HUES48 (cell line): ENCODE measurements at regions not wholly inside any gene's neighbourhood (a gene's known extent, or its start where the extent isn't known, plus 50 kb on each side); places are given as distances from the start of the nearest gene placed in this dataset.
"Not testable (repeated sequence)": the region's sequence is repeated elsewhere in the genome, so short reads cannot be mapped to it uniquely, and the experiment has no call there.

ENCODE experiments used
- H3K27ac ChIP-seq: one replicate; pipeline ENCODE4 v1.7.0; 2013; ENCODE audit warnings: low read depth, low read length, inconsistent platforms
- H3K27me3 ChIP-seq: 2 replicates; pipeline ENCODE4 v1.6.1; 2013; ENCODE audit warnings: mild to moderate bottlenecking, low read length; ENCODE audit not compliant: control insufficient read depth, insufficient read depth
- H3K36me3 ChIP-seq: 2 replicates; pipeline ENCODE4 v1.6.1; 2013; ENCODE audit warnings: low read length; ENCODE audit not compliant: control insufficient read depth, insufficient read depth
- H3K4me1 ChIP-seq: 2 replicates; pipeline ENCODE4 v1.6.1; 2013; ENCODE audit warnings: mild to moderate bottlenecking, low read length; ENCODE audit not compliant: control insufficient read depth, insufficient read depth
- H3K4me3 ChIP-seq: 2 replicates; pipeline ENCODE4 v1.5.1; 2013; ENCODE audit warnings: mild to moderate bottlenecking, low read depth, low read length
- H3K9ac ChIP-seq: 2 replicates; pipeline ENCODE4 v1.6.1; 2013; ENCODE audit warnings: mild to moderate bottlenecking, low read depth, low read length, moderate library complexity
- H3K9me3 ChIP-seq: 2 replicates; pipeline ENCODE4 v1.6.1; 2013; ENCODE audit warnings: low read length; ENCODE audit not compliant: control insufficient read depth, insufficient read depth

GRCh38 chr20:23299673-23300050, 50.9 kb upstream of the NXT1 start:
- H3K9me3 ChIP-seq: no peaks in the 10 kb centered on the region
- no peak overlapping the region for H3K9ac ChIP-seq
- H3K27me3 ChIP-seq: no peaks in the 10 kb centered on the region
- no peaks in the 10 kb centered on the region for H3K36me3 ChIP-seq
- no peak overlapping the region for H3K4me3 ChIP-seq
- H3K27ac ChIP-seq: no peak overlapping the region
- no peaks in the 10 kb centered on the region for H3K4me1 ChIP-seq

- Histone ChIP-seq H3K4me3 (no peak overlapping the region), H3K9ac (no peak overlapping the region), H3K27me3 (no peaks in the 10 kb centered on the region), H3K36me3 (no peaks in the 10 kb centered on the region), H3K9me3 (no peaks in the 10 kb centered on the region), H3K4me1 (no peaks in the 10 kb centered on the region), H3K27ac (no peak overlapping the region)
These were observed 51.5 kb upstream of the NXT1 start for GRCh38 chr20:23298926-23299672.

- no peaks in the 10 kb centered on the region for H3K27me3 ChIP-seq
These were observed 52.4 kb upstream of the NXT1 start for GRCh38 chr20:23298155-23298554.

GRCh38 chr20:23296841-23297701, 53.5 kb upstream of the NXT1 start:
- Histone ChIP-seq H3K4me3 (no peak overlapping the region), H3K4me1 (no peaks in the 10 kb centered on the region), H3K9me3 (no peaks in the 10 kb centered on the region), H3K36me3 (no peaks in the 10 kb centered on the region), H3K27me3 (no peaks in the 10 kb centered on the region), H3K27ac (no peak overlapping the region), H3K9ac (no peak overlapping the region)

More at GRCh38 chr20:23298155-23298554, 52.4 kb upstream of the NXT1 start:
- no peaks in the 10 kb centered on the region for H3K36me3 ChIP-seq
- H3K4me1 ChIP-seq: no peaks in the 10 kb centered on the region
- H3K27ac ChIP-seq: no peak overlapping the region
- H3K9ac ChIP-seq: no peak overlapping the region
- H3K9me3 ChIP-seq: no peaks in the 10 kb centered on the region
- no peak overlapping the region for H3K4me3 ChIP-seq

- no peak overlapping the region for H3K4me3 ChIP-seq
These were observed 54.7 kb upstream of the NXT1 start for GRCh38 chr20:23295934-23296333.

GRCh38 chr20:23294671-23295070, 55.9 kb upstream of the NXT1 start:
- Histone ChIP-seq H3K27me3 (no peaks in the 10 kb centered on the region), H3K27ac (no peak overlapping the region), H3K9ac (no peak overlapping the region), H3K4me3 (no peak overlapping the region), H3K9me3 (no peaks in the 10 kb centered on the region), H3K4me1 (no peaks in the 10 kb centered on the region), H3K36me3 (no peaks in the 10 kb centered on the region)

More at GRCh38 chr20:23295934-23296333, 54.7 kb upstream of the NXT1 start:
- H3K9me3 ChIP-seq: no peaks in the 10 kb centered on the region
- no peaks in the 10 kb centered on the region for H3K36me3 ChIP-seq
- no peak overlapping the region for H3K9ac ChIP-seq
- H3K4me1 ChIP-seq: no peaks in the 10 kb centered on the region
- H3K27me3 ChIP-seq: no peaks in the 10 kb centered on the region
- H3K27ac ChIP-seq: no peak overlapping the region

- Histone ChIP-seq H3K27me3 (no peaks in the 10 kb centered on the region), H3K36me3 (no peaks in the 10 kb centered on the region), H3K9me3 (no peaks in the 10 kb centered on the region), H3K4me1 (no peaks in the 10 kb centered on the region), H3K27ac (no peak overlapping the region), H3K9ac (no peak overlapping the region), H3K4me3 (no peak overlapping the region)
These were observed 56.4 kb upstream of the NXT1 start for GRCh38 chr20:23294166-23294565.

GRCh38 chr20:23293689-23294088, 56.9 kb upstream of the NXT1 start:
- Histone ChIP-seq H3K27me3 (no peaks in the 10 kb centered on the region), H3K9ac (no peak overlapping the region), H3K4me3 (no peak overlapping the region), H3K36me3 (no peaks in the 10 kb centered on the region), H3K9me3 (no peaks in the 10 kb centered on the region), H3K4me1 (no peaks in the 10 kb centered on the region), H3K27ac (no peak overlapping the region)

- H3K27ac ChIP-seq, H3K9me3 ChIP-seq, H3K36me3 ChIP-seq, H3K4me1 ChIP-seq, H3K9ac ChIP-seq, H3K27me3 ChIP-seq, H3K4me3 ChIP-seq: not testable (repeated sequence)
These were observed 58.3 kb upstream of the NXT1 start for GRCh38 chr20:23292311-23292710.

GRCh38 chr20:23291575-23292240, 58.9 kb upstream of the NXT1 start:
- Histone ChIP-seq H3K4me3 (no peak overlapping the region), H3K27me3 (no peaks in the 10 kb centered on the region), H3K9ac (no peak overlapping the region), H3K9me3 (no peaks in the 10 kb centered on the region), H3K36me3 (no peaks in the 10 kb centered on the region), H3K27ac (no peak overlapping the region), H3K4me1 (no peaks in the 10 kb centered on the region)
